ENCODE measurements at regions not wholly inside any gene's neighbourhood (a gene's known extent, or its start where the extent isn't known, plus 50 kb on each side); places are given as distances from the start of the nearest gene placed in this dataset.

DNA sequence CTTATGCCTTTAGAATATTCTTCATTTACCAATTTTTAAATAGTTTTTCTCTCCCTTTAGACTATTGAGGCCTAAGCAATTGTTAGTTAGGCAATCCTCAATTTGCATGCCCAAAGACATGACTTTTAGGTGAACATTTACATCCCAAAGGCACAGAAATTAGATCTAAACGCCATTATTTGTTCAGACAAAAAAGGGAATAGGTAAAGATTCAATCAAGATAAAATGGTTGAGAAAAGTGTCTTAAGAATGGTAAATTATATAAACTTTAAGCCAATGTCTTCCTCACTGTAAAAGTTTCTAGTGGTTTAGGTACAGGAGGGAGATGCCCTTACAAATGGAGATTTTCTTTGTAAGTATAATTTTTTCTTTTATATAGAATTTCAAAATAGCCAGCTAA lies 50.2 kb upstream of the MME start:
- H3K9me3 ChIP-seq: peaks cover 0 to 14% (median 3%) of the 10 kb centered on the region in 11 donors
- ATAC-seq (no peak), DNase-seq (no peak)
- no peaks in the 10 kb centered on the region for H3K27me3 ChIP-seq
- no peak for TF ChIP-seq CTCF (IDR thresholded peaks at IDR 0.05)
- intact Hi-C loops (cut with DNase I): no loop called here
- no peak overlapping the region for H3K27ac ChIP-seq
- H3K36me3 ChIP-seq: no peaks in the 10 kb centered on the region
- WGBS, 2 donors: 49 to 62% methylated on average over 1 of the region's 1 CpG
- peaks cover 0 to 33% (median 0%) of the 10 kb centered on the region in 9 donors for H3K4me1 ChIP-seq
- no peak overlapping the region for H3K4me3 ChIP-seq

- Histone ChIP-seq H3K4me1 (peaks cover 0 to 22% (median 0%) of the 10 kb centered on the region in 9 donors), H3K27ac (peak overlapping the region in 1 of 10 donors; percentile 85), H3K36me3 (no peaks in the 10 kb centered on the region), H3K27me3 (no peaks in the 10 kb centered on the region), H3K4me3 (no peak overlapping the region), H3K9me3 (peaks cover 0 to 14% (median 3%) of the 10 kb centered on the region in 11 donors)
- intact Hi-C loops (cut with DNase I): no loop called here
- 45 to 47% methylated on average over 2 of the region's 2 CpGs for WGBS, 2 donors
- DNase-seq: no peak
- TF ChIP-seq CTCF (IDR thresholded peaks at IDR 0.05): no peak
- no peak for ATAC-seq
These were observed 53.0 kb upstream of the MME start for GRCh38 chr3:155026999-155027591.

DNA sequence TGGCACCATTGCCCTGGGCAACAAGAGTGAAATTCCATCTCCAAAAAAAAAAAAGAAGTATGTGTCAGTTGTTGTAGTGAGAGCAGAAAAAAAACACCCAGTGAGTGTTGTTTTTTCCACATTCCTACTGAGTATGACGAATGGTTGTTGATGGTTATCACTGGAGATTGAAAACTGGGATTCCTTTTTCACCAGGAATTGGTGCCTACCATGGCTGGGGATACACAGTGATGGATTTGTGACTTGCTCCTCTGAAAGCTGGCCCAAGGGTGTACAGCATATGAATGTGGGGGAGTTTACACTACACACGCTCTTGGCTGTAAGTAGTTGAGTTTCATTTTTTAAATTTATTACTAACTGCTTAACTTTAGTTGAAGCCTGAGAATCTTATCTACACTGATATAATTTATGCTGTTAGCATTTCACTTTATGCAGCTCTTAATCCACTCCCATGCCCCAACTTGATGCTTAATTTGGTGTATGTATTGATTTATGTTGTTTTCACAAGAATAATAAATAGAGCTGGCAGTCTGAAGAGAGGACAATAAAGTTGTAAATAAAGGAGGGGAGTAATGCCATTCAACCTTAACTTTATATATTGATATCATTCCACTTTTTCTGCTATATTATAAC lies 56.0 kb upstream of the MME start:
- H3K4me1 ChIP-seq: peaks cover 0 to 17% (median 0%) of the 10 kb centered on the region in 9 donors
- intact Hi-C loops (cut with DNase I): no loop called here
- peaks cover 0 to 5% (median 0%) of the 10 kb centered on the region in 11 donors for H3K9me3 ChIP-seq
- no peak overlapping the region for H3K4me3 ChIP-seq
- TF ChIP-seq CTCF (IDR thresholded peaks at IDR 0.05): no peak
- H3K36me3 ChIP-seq: no peaks in the 10 kb centered on the region
- no peak for DNase-seq
- H3K27me3 ChIP-seq: no peaks in the 10 kb centered on the region
- 80 to 81% methylated on average over 2 of the region's 2 CpGs for WGBS, 2 donors
- no peak for ATAC-seq
- H3K27ac ChIP-seq: no peak overlapping the region

DNA sequence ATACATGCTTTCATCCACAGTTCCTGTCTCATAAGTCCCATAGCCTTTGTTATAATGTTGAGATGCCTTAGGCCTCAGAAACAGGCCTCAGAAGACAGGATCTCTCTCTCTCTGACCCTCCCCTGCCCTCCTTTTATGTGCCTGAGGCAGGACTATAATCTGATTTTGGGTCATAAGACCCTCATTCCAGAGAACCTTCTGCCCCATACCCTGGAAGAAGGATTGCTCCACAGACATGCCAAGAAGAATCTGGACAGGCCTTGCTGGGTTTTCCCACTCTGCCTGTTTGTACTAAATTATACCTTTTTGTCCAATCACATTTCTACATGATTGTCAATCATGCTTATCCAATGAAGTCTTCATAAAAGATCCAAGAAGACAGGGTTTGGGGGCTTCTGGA lies 57.2 kb upstream of the MME start:
- no peaks in the 10 kb centered on the region for H3K9me3 ChIP-seq
- no peak for TF ChIP-seq CTCF (IDR thresholded peaks at IDR 0.05)
- ATAC-seq (no peak), DNase-seq (no peak)
- H3K36me3 ChIP-seq: no peaks in the 10 kb centered on the region
- no peak overlapping the region for H3K4me3 ChIP-seq
- H3K27ac ChIP-seq: no peak overlapping the region
- intact Hi-C loops (cut with DNase I): no loop called here
- no peaks in the 10 kb centered on the region for H3K27me3 ChIP-seq
- H3K4me1 ChIP-seq: peaks cover 0 to 17% (median 0%) of the 10 kb centered on the region in 9 donors
